22Rv1 (cell line): ENCODE measurements at regions not wholly inside any gene's neighbourhood (a gene's known extent, or its start where the extent isn't known, plus 50 kb on each side); places are given as distances from the start of the nearest gene placed in this dataset.
"Not testable (repeated sequence)": the region's sequence is repeated elsewhere in the genome, so short reads cannot be mapped to it uniquely, and the experiment has no call there.

Experiments used
- H3K27ac ChIP-seq: fragments of 450-650 bp; 2 replicates; pipeline ENCODE4 v1.5.1; 2017
- CTCF ChIP-seq: fragments of 450-650 bp; IDR thresholded peaks from 2 replicates; pipeline ENCODE4 v1.5.1; 2017; ENCODE audit warnings: mild to moderate bottlenecking
- ZFX ChIP-seq: fragments of 450-650 bp; IDR thresholded peaks from 2 replicates; pipeline ENCODE4 v1.6.1; 2017; ENCODE audit warnings: antibody characterized with exemption, borderline replicate concordance

GRCh38 chr2:39968037-39968436, 189.0 kb upstream of the THUMPD2 start:
- TF ChIP-seq ZFX = no peak
- no peak for TF ChIP-seq CTCF
- no peak overlapping the region for H3K27ac ChIP-seq

DNA sequence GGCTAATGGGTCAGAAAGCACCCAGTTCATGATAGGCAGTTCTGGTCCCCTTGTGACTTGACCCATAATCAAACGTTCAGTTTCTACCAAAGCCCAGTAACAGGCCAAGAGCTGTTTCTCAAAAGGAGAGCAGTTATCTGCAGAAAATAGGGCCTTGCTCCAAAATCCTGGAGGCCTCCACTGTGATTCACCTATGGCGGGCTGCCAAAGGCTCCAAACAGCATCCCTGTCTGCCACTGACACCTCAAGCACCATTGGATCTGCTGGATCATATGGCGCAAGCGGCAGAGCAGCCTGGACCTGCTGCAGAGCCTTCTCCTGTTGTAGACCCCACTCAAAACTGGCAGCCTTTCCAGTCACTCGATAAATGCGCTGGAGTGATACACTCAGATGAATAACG, 181.6 kb upstream of the THUMPD2 start:
- not testable (repeated sequence) for H3K27ac ChIP-seq

DNA sequence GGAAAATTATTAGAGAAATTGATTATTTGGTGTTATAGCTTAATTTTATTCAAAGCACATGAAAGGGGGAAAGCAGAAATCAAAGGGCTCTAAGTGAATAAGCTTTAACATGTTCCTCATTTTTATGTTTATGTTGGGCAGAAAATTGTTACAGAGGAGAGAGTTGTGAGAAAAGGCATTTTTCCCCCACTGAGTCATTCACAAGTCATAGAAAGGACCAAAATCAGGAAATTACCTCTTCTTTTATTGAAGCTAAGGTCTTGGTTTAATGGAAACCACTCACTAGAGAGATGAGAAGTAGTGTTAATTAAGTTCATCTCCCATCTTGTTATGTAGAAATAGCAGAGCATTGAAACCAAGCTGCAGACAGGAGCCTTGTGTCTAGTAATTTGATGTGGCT, 175.3 kb upstream of the THUMPD2 start:
- H3K27ac ChIP-seq = no peak overlapping the region
- no peak for TF ChIP-seq CTCF
- no peak for TF ChIP-seq ZFX

- no peak overlapping the region for H3K27ac ChIP-seq
- TF ChIP-seq ZFX = no peak
- no peak for TF ChIP-seq CTCF
Measured at GRCh38 chr2:39949131-39949530, 170.1 kb upstream of the THUMPD2 start.

DNA sequence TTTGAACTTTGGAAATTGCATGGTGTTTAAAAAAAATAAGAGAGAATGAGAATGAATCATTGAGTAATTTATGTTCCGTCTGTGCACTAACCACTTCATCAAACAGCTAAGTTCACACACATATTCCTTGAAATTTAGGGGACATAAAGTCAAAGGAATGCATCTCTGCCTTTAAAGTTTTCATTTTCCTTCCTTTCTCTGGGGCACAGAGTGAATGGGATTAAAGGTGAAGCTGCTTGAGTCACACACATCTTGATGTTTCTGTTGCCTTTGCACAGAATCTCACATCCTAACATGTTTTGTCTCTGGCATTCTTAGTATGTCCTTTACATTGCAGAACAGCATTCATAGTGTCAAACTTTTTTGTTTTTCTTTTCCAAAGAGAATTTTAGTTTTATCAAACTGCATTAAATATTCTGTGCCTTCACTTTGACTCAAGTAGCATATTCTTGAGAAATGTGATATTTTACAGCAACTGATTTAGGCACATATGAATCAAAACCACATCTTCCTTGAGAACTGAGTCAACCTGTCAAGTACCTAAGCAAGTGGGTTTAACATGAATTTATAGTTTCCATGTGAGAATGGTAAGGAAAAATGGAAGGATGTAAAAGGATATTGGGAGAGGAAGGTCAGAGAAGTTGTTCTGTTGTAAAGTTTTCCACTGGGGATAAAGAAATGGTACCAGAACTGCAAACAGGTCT, 169.1 kb upstream of the THUMPD2 start:
- H3K27ac ChIP-seq = no peak overlapping the region
- TF ChIP-seq ZFX = no peak
- no peak for TF ChIP-seq CTCF

- TF ChIP-seq CTCF (no peak), ZFX (no peak)
- H3K27ac ChIP-seq = no peak overlapping the region
Measured at GRCh38 chr2:39947294-39948015, 168.4 kb upstream of the THUMPD2 start.

DNA sequence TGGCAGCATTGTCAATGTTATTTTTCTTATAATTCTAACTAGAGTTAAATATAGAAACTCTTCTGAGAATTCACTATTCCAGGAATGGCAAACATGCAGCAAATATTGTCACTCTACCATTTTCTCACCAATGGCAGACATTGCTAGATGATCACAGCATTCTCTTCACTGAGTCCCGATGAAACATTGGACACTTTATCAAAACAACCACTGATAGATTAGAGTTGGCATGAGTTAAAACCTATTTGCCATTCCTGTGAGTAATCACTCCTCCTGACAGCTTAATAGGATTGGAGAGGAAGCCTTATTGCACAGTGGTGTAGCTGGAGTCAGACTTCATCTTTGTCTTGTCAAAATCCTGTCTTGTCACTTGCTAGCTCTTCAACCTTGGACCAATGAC, 163.9 kb upstream of the THUMPD2 start:
- no peak for TF ChIP-seq ZFX
- no peak for TF ChIP-seq CTCF

More for the DNA sequence above, 163.9 kb upstream of the THUMPD2 start:
- H3K27ac ChIP-seq = no peak overlapping the region
